MM.1S (cell line): ENCODE measurements at regions not wholly inside any gene's neighbourhood (a gene's known extent, or its start where the extent isn't known, plus 50 kb on each side); places are given as distances from the start of the nearest gene placed in this dataset.
"Not testable (repeated sequence)": the region's sequence is repeated elsewhere in the genome, so short reads cannot be mapped to it uniquely, and the experiment has no call there.

Experiments used
- DNase-seq: peaks from one replicate; pipeline ENCODE4 v3.0.0-alpha.2; 2015
- H2AFZ ChIP-seq: fragments of 300-600 bp; sonication (generic); 2 replicates; pipeline ENCODE4 v1.6.0; 2016; ENCODE audit warnings: antibody characterized with exemption, low read length
- H3F3A ChIP-seq: fragments of 300-600 bp; sonication (generic); 2 replicates; pipeline ENCODE4 v1.6.1; 2016; ENCODE audit warnings: mild to moderate bottlenecking, antibody characterized with exemption, low read length, moderate library complexity, mixed read lengths; ENCODE audit not compliant: insufficient read depth
- H3K27ac ChIP-seq: fragments of 300-600 bp; sonication (generic); 2 replicates; pipeline ENCODE4 v1.5.1; 2016; ENCODE audit warnings: mild to moderate bottlenecking, low read length
- H3K27me3 ChIP-seq: fragments of 300-600 bp; sonication (generic); replicated peaks from 2 replicates; pipeline ENCODE4 v1.6.0; 2016; ENCODE audit warnings: low read length; ENCODE audit not compliant: insufficient read depth
- H3K36me3 ChIP-seq: fragments of 300-600 bp; sonication (generic); replicated peaks from 2 replicates; pipeline ENCODE4 v1.6.1; 2016; ENCODE audit warnings: mild to moderate bottlenecking, low read length, mixed read lengths; ENCODE audit not compliant: insufficient read depth
- H3K4me1 ChIP-seq: fragments of 300-600 bp; sonication (generic); 2 replicates; pipeline ENCODE4 v1.6.1; 2016; ENCODE audit warnings: low read length, mixed read lengths
- H3K4me2 ChIP-seq: fragments of 300-600 bp; sonication (generic); 2 replicates; pipeline ENCODE4 v1.6.0; 2016; ENCODE audit warnings: low read depth, low read length
- H3K4me3 ChIP-seq: fragments of 300-600 bp; sonication (generic); 2 replicates; pipeline ENCODE4 v1.5.1; 2016; ENCODE audit warnings: low read length, mixed read lengths
- H3K79me2 ChIP-seq: fragments of 300-600 bp; sonication (generic); 2 replicates; pipeline ENCODE4 v1.6.1; 2016; ENCODE audit warnings: mixed run types, low read length, mixed read lengths
- H3K9ac ChIP-seq: fragments of 300-600 bp; sonication (generic); 2 replicates; pipeline ENCODE4 v1.6.1; 2016; ENCODE audit warnings: low read length, mixed read lengths
- H3K9me2 ChIP-seq: fragments of 300-600 bp; sonication (generic); replicated peaks from 2 replicates; pipeline ENCODE4 v1.6.1; 2016; ENCODE audit warnings: mild to moderate bottlenecking, low read length, mixed read lengths; ENCODE audit not compliant: insufficient read depth
- H3K9me3 ChIP-seq: fragments of 300-600 bp; sonication (generic); replicated peaks from 2 replicates; pipeline ENCODE4 v1.6.1; 2016; ENCODE audit warnings: mild to moderate bottlenecking, low read length, mixed read lengths; ENCODE audit not compliant: insufficient read depth
- H4K20me1 ChIP-seq: fragments of 300-600 bp; sonication (generic); 2 replicates; pipeline ENCODE4 v1.6.1; 2016; ENCODE audit warnings: mild to moderate bottlenecking, low read length, moderate library complexity, mixed read lengths; ENCODE audit not compliant: insufficient read depth
- EZH2 ChIP-seq: fragments of 300-600 bp; sonication (generic); optimal IDR thresholded peaks from 2 replicates; pipeline ENCODE3; 2017; ENCODE audit warnings: low read depth, mild to moderate bottlenecking, antibody characterized with exemption, low read length, mixed read lengths
- EZH2phosphoT487 ChIP-seq: fragments of 300-600 bp; sonication (generic); IDR thresholded peaks from 2 replicates; pipeline ENCODE4 v1.6.1; 2018; ENCODE audit warnings: antibody characterized with exemption, low read length
- TF ChIP-seq, protein P1 (sequence below): fragments of 300-600 bp; sonication (generic); IDR thresholded peaks from 2 replicates; pipeline ENCODE4 v1.5.1; 2016; ENCODE audit warnings: antibody characterized with exemption, low read length, mixed read lengths

DNA sequence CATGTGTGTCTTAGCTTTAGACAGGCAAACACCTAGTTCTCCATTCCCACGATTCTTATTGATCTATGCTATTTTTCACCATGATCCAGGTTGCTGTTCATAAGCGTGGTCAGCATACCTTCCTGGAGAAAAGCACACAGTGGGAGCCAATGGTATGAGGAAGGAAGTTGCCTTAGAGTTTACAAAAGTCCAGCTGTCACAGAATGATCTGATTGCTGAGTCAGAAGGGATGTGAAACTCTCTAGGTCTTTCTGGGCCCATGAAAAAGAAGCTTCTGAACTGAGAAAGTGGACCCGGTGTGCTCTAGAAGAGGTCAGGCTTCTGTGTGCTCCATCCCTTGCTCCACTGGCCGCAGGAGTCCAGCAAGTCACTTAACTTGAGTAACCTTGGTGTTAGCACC lies 71.0 kb upstream of the CCL1 start:
- Histone ChIP-seq H3K79me2 (no peaks in the 10 kb centered on the region), H3K27ac (peak overlapping the region; percentile 68; the same call in 1 of the 2 replicates), H4K20me1 (no peaks in the 10 kb centered on the region), H3K9ac (no peak overlapping the region), H3K9me3 (no peaks in the 10 kb centered on the region), H3K27me3 (no peaks in the 10 kb centered on the region), H3K9me2 (no peaks in the 10 kb centered on the region), H3K4me1 (peaks cover 51% of the 10 kb centered on the region), H2AFZ (peak overlapping the region; percentile 9), H3F3A (peaks cover 5% of the 10 kb centered on the region), H3K4me2 (peak overlapping the region; percentile 27), H3K36me3 (no peaks in the 10 kb centered on the region), H3K4me3 (no peak overlapping the region)
- TF ChIP-seq, protein P1, sequence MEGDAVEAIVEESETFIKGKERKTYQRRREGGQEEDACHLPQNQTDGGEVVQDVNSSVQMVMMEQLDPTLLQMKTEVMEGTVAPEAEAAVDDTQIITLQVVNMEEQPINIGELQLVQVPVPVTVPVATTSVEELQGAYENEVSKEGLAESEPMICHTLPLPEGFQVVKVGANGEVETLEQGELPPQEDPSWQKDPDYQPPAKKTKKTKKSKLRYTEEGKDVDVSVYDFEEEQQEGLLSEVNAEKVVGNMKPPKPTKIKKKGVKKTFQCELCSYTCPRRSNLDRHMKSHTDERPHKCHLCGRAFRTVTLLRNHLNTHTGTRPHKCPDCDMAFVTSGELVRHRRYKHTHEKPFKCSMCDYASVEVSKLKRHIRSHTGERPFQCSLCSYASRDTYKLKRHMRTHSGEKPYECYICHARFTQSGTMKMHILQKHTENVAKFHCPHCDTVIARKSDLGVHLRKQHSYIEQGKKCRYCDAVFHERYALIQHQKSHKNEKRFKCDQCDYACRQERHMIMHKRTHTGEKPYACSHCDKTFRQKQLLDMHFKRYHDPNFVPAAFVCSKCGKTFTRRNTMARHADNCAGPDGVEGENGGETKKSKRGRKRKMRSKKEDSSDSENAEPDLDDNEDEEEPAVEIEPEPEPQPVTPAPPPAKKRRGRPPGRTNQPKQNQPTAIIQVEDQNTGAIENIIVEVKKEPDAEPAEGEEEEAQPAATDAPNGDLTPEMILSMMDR, result no peak
- TF ChIP-seq EZH2phosphoT487 (no peak), EZH2 (no peak)
- peak; percentile 77 for DNase-seq

DNA sequence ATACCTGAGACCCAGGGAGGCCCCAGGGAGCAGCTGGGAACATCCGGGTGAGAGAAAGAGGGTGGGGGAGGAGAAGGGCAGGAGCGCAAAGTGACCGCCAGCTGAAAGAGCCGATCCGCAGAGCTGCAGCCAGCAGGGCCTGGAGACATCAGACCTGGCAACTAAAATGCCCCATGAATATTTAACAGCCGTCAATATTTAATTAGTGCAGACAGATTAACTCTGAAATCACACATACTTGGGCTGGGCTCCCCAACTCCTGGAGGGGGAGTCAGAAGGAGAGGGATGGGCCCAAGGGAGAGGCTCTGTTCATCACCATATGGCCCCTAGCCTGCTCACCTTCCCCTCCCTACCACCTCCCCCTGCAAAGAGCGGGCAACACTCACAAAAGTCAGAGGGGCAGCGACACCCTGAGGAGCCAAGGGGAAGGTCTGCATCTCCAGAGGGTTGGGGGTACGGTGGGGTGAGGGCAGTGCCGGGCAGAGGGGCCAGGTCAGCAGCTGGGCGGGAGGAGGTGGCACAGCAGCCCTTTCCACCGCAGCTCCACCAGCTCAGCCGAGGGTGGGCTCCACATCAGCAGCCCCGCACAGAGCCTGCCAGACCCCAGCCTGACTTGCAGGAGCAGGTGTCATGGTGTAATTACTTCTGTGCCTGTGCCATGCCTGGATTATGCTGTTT lies 61.9 kb upstream of the CCL1 start:
- no peaks in the 10 kb centered on the region for H3K79me2 ChIP-seq
- peaks cover 9% of the 10 kb centered on the region; the same call in 1 of the 2 replicates for H3K4me1 ChIP-seq
- DNase-seq, result no peak
- H3K9me2 ChIP-seq, result no peaks in the 10 kb centered on the region
- H3K9ac ChIP-seq, result no peak overlapping the region
- no peaks in the 10 kb centered on the region for H3K36me3 ChIP-seq
- H3K4me2 ChIP-seq, result no peak overlapping the region
- H3F3A ChIP-seq, result no peaks in the 10 kb centered on the region; the same call in 1 of the 2 replicates
- H3K9me3 ChIP-seq, result no peaks in the 10 kb centered on the region
- no peak overlapping the region for H3K4me3 ChIP-seq
- no peak overlapping the region for H3K27ac ChIP-seq
- H2AFZ ChIP-seq, result no peak overlapping the region
- H3K27me3 ChIP-seq, result no peaks in the 10 kb centered on the region
- H4K20me1 ChIP-seq, result no peaks in the 10 kb centered on the region
- TF ChIP-seq, protein P1, result no peak
- TF ChIP-seq EZH2phosphoT487, result no peak
- no peak for TF ChIP-seq EZH2

DNA sequence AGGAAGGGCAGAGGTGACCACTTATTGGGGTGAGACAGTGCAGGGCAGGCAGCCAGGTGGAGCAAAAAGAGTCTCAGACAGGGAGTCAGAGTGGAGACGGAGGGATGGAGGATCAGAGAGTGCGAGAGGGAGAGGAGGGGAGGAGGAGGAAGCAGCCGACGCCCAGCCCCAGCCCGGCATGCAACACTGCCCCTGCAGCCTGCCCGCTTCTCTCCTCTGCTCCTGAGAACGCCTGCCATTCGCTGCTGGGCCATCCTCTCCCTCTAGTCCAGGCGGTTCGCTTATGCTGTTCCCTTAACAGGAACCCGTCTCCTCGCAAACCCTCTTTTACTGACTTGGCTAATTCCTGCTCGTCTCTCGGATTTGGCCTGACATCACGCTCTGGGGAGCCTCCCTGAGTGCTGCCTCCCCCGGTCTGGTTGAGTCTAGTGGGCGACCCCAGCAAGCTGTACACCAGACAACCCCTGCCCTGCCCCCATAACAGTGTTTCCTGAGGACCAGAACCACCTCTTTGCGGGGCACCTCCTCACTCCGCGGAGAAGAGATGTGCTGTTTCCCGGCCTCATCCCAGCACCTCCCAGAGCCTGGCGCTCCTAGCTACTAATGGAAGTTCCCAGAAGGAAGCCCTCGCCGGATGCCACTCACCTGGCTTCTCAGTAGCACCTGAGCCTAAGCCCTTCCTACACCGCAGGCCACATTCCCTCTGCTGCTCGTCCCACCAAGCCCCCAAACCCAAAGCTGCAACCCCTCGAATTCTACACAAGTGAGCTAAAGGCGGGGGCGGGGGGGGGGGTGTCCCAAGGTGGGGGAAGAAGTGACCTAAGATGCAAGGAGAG lies 61.2 kb upstream of the CCL1 start:
- Histone ChIP-seq H3K79me2 (no peaks in the 10 kb centered on the region), H3K9ac (no peak overlapping the region), H4K20me1 (no peaks in the 10 kb centered on the region), H3K36me3 (no peaks in the 10 kb centered on the region), H3K9me3 (no peaks in the 10 kb centered on the region), H3K4me1 (peaks cover 8% of the 10 kb centered on the region; the same call in 1 of the 2 replicates), H3K9me2 (no peaks in the 10 kb centered on the region), H3K4me2 (no peak overlapping the region), H2AFZ (no peak overlapping the region), H3K27me3 (no peaks in the 10 kb centered on the region), H3K4me3 (no peak overlapping the region), H3K27ac (no peak overlapping the region), H3F3A (no peaks in the 10 kb centered on the region)
- TF ChIP-seq EZH2 (no peak), EZH2phosphoT487 (no peak)
- TF ChIP-seq, protein P1, result no peak
- no peak for DNase-seq

DNA sequence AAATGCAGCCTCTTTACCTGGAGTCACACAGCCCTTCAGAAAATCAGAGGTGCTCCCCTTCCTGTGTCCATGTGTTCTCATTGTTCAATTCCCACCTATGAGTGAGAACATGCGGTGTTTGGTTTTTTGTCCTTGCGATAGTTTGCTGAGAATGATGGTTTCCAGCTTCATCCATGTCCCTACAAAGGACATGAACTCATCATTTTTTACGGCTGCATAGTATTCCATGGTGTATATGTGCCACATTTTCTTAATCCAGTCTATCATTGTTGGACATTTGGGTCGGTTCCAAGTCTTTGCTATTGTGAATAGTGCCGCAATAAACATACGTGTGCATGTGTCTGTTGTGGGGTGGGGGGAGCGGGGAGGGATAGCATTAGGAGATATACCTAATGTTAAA lies 60.3 kb upstream of the CCL1 start:
- H3K27me3 ChIP-seq, H4K20me1 ChIP-seq, H2AFZ ChIP-seq, H3F3A ChIP-seq, H3K9ac ChIP-seq, H3K4me2 ChIP-seq, H3K4me1 ChIP-seq, H3K9me3 ChIP-seq, H3K36me3 ChIP-seq, H3K27ac ChIP-seq, H3K9me2 ChIP-seq, DNase-seq, H3K4me3 ChIP-seq, H3K79me2 ChIP-seq: not testable (repeated sequence)
